C4-2B (cell line): ENCODE measurements at regions not wholly inside any gene's neighbourhood (a gene's known extent, or its start where the extent isn't known, plus 50 kb on each side); places are given as distances from the start of the nearest gene placed in this dataset.

Source experiments
- H3K27ac ChIP-seq: fragments of 450-650 bp; 2 replicates; pipeline ENCODE4 v1.5.1; 2017
- CTCF ChIP-seq: fragments of 450-650 bp; conservative IDR thresholded peaks from 2 replicates; pipeline ENCODE4 v1.5.1; 2017; ENCODE audit warnings: mild to moderate bottlenecking
- ZFX ChIP-seq: fragments of 450-650 bp; IDR thresholded peaks from 2 replicates; pipeline ENCODE4 v1.6.1; 2017

- no peak for TF ChIP-seq CTCF
- TF ChIP-seq ZFX: no peak
- no peak overlapping the region for H3K27ac ChIP-seq
These were observed 149.5 kb upstream of the SPAG17 start for GRCh38 chr1:118334506-118334905.

- no peak overlapping the region for H3K27ac ChIP-seq
- TF ChIP-seq ZFX: no peak
- no peak for TF ChIP-seq CTCF
These were observed 148.7 kb upstream of the SPAG17 start for GRCh38 chr1:118333601-118334210.

GRCh38 chr1:118326960-118327629, 142.1 kb upstream of the SPAG17 start:
- no peak overlapping the region for H3K27ac ChIP-seq
- TF ChIP-seq ZFX (no peak), CTCF (no peak)

GRCh38 chr1:118325550-118326225, 140.7 kb upstream of the SPAG17 start:
- TF ChIP-seq ZFX (no peak), CTCF (no peak)
- no peak overlapping the region for H3K27ac ChIP-seq

- TF ChIP-seq CTCF (no peak), ZFX (no peak)
- no peak overlapping the region for H3K27ac ChIP-seq
These were observed 138.2 kb upstream of the SPAG17 start for GRCh38 chr1:118323246-118323645.

GRCh38 chr1:118322331-118322730, 137.3 kb upstream of the SPAG17 start:
- no peak overlapping the region for H3K27ac ChIP-seq
- TF ChIP-seq CTCF (no peak), ZFX (no peak)

GRCh38 chr1:118321840-118322239, 136.8 kb upstream of the SPAG17 start:
- TF ChIP-seq CTCF (no peak), ZFX (no peak)
- H3K27ac ChIP-seq: no peak overlapping the region
